ENCODE measurements at regions not wholly inside any gene's neighbourhood (a gene's known extent, or its start where the extent isn't known, plus 50 kb on each side); places are given as distances from the start of the nearest gene placed in this dataset. TPM values are rescaled to one million over a fixed set of nuclear protein-coding genes. Genes with fewer than 3 reads are reported as not detected.

Small RNA genes lying in the stretch of these regions (small RNA-seq; reads per million reads assigned to genes)
- gene AC006548.1 (not detected), gene MTND1P17 (not detected)

Measured in hepatocyte (in vitro differentiated cells).